ENCODE measurements at regions not wholly inside any gene's neighbourhood (a gene's known extent, or its start where the extent isn't known, plus 50 kb on each side); places are given as distances from the start of the nearest gene placed in this dataset.

GRCh38 chr13:104114101-104114500, 1047.9 kb upstream of the SLC10A2 start:
- TF ChIP-seq, protein P1, sequence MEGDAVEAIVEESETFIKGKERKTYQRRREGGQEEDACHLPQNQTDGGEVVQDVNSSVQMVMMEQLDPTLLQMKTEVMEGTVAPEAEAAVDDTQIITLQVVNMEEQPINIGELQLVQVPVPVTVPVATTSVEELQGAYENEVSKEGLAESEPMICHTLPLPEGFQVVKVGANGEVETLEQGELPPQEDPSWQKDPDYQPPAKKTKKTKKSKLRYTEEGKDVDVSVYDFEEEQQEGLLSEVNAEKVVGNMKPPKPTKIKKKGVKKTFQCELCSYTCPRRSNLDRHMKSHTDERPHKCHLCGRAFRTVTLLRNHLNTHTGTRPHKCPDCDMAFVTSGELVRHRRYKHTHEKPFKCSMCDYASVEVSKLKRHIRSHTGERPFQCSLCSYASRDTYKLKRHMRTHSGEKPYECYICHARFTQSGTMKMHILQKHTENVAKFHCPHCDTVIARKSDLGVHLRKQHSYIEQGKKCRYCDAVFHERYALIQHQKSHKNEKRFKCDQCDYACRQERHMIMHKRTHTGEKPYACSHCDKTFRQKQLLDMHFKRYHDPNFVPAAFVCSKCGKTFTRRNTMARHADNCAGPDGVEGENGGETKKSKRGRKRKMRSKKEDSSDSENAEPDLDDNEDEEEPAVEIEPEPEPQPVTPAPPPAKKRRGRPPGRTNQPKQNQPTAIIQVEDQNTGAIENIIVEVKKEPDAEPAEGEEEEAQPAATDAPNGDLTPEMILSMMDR (IDR thresholded peaks at IDR 0.05; ENCODE audit: low read length) = no peak
- no peak for TF ChIP-seq EZH2 (IDR thresholded peaks at IDR 0.05; ENCODE audit: borderline replicate concordance, low read length)
